Fibroblast of gingiva (primary cell): ENCODE measurements at regions not wholly inside any gene's neighbourhood (a gene's known extent, or its start where the extent isn't known, plus 50 kb on each side); places are given as distances from the start of the nearest gene placed in this dataset.
"Not testable (repeated sequence)": the region's sequence is repeated elsewhere in the genome, so short reads cannot be mapped to it uniquely, and the experiment has no call there.

Experiments
- DNase-seq: peaks from one replicate; pipeline ENCODE4 v3.0.0-alpha.2; 2011; ENCODE audit warnings: low read depth

DNA sequence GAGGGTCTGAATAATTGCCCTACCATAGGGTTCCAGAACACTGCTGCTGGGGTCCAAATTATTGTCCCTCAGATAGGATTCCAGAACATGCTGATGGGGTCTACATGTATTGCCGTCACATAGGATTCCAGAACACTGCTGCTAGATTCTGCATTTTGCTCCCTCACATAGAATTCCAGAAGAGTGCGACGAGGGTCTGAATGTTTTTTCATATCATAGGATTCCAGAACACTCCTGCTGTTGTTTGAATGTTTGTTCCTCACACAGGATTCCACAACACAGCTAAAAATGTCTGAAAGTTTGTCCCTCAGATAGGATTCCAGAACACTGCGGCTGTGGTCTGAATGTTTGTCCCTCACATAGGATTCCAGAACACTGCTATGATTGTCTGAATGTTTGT lies 198.1 kb downstream of the FOXD4L6 start:
- DNase-seq, result not testable (repeated sequence)

- not testable (repeated sequence) for DNase-seq
Observed at GRCh38 chr9:40929488-40929845, 199.0 kb downstream of the FOXD4L6 start.

- DNase-seq, result no peak
Observed at GRCh38 chr9:40928803-40929487, 199.5 kb downstream of the FOXD4L6 start.

DNA sequence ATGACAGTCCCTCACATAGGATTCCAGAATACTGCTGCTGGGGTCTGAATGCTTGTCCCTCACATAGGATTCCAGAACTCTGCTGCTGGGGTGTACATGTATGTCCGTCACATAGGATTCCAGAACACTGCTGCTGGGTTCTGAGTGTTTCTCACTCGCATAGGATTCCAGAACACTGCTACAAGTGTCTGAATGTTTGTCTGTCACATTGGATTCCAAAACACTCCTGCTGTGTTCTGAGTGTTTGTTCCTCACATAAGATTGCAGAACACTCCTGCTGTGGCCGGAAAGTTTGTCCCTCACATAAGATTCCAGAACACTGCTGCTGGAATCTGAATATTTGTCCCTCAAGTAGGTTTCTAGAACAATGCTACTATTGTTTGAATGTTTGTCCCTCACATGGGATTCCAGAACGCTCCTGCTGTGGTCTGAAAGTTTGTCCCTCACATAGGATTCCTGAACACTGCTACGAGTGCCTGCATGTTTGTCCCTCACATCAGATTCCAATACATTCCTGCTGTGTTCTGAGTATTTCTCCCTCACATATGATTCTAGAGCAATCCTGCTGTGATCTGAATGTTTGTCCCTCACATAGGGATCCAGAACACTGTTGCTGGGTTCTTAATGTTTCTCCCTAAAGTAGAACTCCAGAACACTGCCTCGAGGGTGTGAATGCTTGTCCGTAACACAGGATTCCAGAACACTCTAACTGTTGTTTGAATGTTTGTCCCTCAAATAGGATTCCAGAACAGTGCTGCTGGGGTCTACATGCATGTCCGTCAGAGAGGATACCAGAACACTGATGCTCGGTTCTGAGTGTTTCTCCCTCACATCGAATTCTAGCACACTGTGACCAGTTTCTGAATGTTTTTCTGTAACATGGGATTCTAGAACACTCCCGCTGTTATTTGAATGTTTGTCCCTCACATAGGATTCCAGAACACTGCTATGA lies 200.4 kb downstream of the FOXD4L6 start:
- no peak for DNase-seq

DNA sequence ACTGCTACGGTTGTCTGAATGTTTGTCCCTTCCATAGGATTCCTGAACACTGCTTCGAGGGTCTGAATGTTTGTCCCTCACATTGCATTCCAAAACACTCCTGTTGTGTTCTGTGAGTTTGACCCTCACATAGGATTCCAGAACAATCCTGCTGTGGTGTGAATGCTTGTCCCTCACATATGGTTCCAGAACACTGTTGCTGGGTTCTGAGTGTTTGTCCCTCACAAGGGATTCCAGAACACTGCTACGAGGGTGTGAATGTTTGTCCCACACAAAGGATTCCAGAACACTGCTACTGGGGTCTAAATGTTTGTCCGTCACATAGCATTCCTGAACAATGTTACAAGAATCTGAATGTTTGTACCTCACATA lies 201.2 kb downstream of the FOXD4L6 start:
- no peak for DNase-seq

- no peak for DNase-seq
Observed at GRCh38 chr9:40926404-40927259, 201.8 kb downstream of the FOXD4L6 start.

DNA sequence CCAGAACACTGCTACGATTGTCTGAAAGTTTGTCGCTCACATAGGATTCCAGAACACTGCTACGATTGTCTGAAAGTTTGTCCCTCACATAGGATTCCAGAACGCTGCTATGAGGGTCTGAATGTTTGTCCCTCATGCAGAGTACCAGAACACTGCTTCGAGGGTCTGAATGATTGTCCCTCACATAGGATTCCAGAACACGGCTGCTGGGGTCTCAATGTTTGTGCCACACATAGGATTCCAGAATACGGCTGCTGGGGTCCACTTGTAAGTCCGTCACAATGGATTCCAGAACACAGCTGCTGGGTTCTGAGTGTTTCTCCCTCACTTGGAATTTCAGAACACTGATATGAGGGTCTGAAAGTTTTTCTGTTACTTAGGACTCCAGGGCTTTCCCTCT lies 203.3 kb downstream of the FOXD4L6 start:
- DNase-seq, result no peak

DNA sequence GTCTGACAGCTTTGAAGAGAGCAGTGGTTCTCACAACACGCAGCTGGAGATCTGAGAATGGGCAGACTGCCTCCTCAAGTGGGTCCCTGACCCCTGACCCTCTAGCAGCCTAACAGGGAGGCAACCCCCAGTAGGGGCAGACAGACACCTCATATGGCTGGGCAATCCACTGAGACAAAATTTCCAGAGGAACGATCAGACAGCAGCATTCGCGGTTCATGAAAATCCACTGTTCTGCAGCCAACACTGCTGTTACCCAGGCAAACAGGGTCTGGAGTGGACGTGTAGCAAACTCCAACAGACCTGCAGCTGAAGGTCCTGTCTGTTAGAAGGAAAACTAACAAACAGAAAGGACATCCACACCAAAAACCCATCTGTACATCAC lies 212.1 kb downstream of the FOXD4L6 start:
- DNase-seq, result not testable (repeated sequence)

DNA sequence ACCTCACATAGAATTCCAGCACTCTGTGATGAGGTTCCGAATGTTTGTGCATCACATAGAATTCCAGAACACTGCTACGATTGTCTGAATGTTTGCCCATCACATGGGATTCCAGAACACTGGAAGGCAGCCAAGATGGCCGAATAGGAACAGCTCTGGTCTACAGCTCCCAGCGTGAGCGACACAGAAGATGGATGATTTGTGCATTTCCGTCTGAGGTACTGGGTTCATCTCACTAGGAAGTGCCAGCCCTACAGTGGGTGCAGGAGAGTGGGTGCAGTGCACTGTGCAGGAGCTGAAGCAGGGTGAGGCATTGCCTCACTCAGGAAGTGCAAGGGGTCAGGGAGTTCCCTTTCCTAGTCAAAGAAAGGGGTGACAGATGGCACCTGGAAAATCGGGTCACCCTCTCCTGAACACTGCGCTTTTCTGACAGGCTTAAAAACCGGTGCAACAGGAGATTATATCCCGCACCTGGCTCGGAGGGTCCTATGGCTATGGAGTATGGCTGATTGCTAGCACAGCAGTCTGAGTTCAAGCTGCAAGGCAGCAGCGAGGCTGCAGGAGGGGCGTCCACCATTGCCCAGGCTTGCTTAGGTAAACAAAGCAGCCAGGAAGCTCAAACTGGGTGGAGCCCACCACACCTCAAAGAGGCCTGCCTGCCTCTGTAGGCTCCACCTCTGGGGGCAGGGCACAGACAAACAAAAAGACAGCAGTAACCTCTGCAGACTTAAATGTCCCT lies 212.7 kb downstream of the FOXD4L6 start:
- DNase-seq, result not testable (repeated sequence)

DNA sequence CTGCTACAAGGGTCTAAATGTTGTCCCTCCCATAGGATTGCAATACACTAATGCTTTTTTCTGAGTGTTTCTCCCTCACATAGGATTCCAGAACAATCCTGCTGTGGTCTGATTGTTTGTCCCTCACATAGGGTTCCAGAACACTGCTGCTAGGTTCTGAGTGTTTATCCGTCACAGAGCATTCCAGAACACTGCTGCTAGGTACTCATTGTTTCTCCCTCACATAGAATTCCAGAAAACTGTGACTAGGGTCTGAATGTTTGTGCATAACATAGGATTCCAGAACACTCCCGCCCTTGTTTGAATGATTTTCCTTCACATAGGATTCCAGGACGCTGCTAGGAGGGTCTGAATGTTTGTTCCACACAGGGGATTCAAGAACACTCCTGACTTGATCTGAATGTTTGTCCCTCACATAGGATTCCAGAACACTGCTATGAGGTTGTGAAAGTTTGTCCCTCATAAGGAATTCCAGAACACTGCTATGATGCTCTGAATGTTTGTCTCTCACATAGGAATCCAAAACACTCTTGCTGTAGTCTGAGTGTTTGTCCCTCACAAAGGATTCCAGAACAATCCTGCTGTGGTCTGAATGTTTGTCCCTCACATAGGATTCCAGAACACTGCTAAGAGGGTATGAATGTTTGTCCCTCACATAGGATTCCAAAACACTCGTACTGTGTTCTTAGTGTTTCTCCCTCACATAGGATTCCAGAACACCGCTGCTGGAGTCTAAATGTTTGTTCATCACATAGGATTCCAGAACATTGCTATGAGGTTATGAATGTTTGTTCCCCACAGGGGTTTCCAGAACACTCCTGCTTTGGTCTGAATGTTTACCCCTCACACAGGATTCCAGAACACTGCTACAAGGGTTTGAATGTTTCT lies 213.5 kb downstream of the FOXD4L6 start:
- no peak for DNase-seq

DNA sequence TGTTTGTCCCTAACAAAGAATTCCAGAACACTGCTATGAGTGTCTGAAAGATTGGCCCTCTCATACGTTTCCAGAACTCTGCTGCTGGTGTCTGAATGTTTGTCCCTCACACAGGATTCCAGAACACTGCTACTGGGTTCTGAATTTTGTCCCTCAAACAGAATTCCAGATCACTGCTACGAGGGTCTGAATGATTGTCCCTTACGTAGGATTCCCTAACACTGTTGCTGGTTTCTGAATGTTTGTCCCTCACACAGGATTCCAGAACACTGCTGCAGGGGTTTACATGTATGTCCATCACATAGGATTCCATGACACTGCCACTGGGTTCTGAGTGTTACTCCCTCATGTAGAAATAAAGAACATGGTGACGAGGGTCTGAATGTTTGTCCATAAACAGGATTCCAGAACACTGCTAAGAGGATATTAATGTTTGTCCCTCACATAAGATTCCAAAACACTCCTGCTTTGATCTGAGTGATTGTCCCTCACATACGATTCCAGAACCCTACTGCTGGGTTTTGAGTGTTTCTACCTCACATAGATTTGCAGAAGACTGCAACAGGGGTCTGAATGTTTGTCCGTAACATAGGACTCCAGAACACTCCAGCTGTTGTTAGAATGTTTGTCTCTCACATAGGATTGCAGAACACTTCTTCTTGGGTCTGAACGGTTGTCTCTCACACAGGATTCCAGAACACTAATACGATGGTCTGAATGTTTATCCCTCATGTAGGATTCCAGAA lies 214.4 kb downstream of the FOXD4L6 start:
- DNase-seq, result no peak

- DNase-seq, result no peak
Observed at GRCh38 chr9:40913096-40913719, 215.3 kb downstream of the FOXD4L6 start.

DNA sequence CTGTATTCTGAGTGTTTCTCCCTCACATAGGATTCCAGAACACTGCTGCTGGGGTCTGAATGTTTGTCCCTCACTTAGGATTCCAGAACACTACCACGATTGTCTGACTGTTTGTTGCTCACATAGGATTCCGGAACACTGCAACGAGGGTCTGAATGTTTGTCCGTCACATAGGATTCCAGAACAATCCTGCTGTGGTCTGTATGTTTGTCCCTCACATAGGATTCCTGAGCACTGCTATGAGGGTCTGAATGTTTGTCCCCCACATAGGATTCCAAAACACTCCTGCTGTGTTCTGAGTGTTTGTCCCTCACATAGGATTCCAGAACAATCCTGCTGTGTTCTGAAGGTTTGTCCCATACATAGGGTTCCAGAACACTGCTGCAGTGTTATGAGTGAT lies 215.8 kb downstream of the FOXD4L6 start:
- DNase-seq, result not testable (repeated sequence)

DNA sequence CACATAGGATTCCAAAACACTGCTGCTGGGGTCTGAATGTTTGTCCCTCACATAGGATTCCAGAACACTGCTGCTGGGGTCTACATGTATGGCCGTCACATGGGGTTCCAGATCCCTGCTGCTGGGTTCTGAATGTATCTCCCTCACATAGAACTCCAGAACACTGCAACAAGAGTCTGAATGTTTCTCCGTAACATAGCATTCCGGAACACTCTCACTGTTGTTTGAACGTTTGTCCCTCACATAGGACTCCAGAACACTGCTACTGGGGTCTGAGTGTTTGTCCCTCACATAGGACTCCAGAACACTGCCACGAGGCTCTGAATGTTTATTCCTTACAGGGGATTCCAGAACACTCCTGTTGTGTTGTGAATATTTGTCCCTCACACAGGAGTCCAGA lies 216.8 kb downstream of the FOXD4L6 start:
- DNase-seq, result no peak

GRCh38 chr9:40910995-40911394 lies 217.5 kb downstream of the FOXD4L6 start:
- DNase-seq, result not testable (repeated sequence)

DNA sequence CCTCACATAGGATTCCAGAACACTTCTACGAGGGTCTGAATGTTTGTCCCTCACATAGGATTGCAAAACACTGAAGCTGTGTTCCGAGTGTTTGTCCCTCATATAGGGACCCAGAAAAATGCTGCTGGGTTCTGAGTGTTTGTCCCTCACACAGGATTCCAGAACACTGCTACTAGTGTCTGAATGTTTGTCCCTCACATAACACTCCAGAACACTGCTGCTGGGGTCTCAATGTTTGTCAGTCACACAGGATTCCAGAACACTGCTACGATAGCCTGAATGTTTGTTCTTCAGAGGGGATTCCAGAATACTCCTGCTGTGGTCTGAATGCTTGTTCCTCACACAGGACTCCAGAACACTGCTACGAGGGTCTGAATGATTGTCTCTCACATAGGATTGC lies 218.7 kb downstream of the FOXD4L6 start:
- DNase-seq, result no peak

DNA sequence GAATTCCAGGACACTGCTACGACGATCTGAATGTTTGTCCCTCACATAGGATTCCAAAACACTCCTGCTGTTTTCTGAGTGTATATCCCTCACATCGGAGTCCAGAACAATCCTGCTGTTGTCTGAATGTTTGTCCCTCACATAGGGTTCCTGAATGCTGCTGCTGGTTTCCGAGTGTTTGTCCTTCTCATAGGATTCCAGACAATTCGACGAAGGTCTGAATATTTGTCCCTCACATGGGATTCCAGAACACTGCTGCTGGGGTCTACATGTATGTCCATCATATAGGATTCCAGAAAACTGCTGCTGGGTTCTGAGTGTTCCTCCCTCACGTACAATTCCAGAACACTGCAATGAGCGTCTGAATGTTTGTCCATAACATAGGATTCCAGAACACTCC lies 219.4 kb downstream of the FOXD4L6 start:
- not testable (repeated sequence) for DNase-seq

DNA sequence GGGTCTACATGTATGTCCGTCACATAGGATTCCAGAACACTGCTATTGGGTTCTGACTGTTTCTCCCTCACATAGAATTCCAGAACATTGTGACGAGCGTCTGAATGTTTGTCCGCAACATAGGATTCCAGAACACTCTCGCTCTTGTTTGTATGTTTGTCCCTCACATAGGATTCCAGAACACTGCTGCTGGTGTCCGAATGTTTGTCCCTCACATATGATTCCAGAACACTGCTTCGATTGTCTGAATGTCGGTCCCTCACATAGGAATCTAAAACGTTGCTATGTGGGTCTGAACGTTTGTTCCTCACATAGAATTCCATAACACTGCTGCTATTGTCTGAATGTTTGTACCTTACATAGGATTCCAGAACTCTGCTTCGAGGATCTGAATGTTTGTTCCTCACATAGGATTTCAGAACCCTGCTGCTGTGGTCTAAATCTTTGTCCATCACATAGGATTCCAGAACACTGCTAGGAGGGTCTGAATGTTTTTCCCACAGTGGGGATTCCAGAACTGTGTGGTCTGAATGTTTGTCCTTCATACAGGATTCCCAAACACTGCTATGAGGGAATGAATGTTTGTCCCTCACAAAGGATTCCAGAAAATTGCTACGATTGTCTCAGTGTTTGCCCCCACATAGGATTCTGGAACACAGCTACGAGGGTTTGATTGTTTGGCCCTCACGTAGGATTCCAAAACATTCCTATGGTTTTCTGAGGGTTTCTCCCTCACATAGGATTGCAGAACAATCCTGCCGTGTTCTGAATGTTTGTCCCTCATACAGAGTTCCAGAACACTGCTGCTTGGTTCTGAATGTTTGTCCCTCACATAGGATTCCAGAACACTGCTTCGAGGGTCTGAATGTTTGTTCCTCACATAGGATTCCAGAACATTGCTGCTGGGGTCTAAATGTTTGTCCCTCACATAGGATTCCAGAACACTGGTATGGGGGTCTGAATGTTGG lies 220.5 kb downstream of the FOXD4L6 start:
- no peak for DNase-seq
